Dermis blood vessel endothelial cell (primary cell): ENCODE measurements at regions not wholly inside any gene's neighbourhood (a gene's known extent, or its start where the extent isn't known, plus 50 kb on each side); places are given as distances from the start of the nearest gene placed in this dataset.

ENCODE experiments used
- DNase-seq: peaks from one replicate; pipeline ENCODE4 v3.0.0; 2010

- no peak for DNase-seq
Measured at GRCh38 chr16:86061721-86062120, 162.8 kb downstream of the IRF8 start.

GRCh38 chr16:86062271-86062965 lies 163.5 kb downstream of the IRF8 start:
- no peak for DNase-seq

GRCh38 chr16:86063760-86064405 lies 164.9 kb downstream of the IRF8 start:
- DNase-seq, result no peak

GRCh38 chr16:86064431-86065250 lies 165.7 kb downstream of the IRF8 start:
- no peak for DNase-seq

- DNase-seq, result no peak
Measured at GRCh38 chr16:86065711-86066110, 166.7 kb downstream of the IRF8 start.

GRCh38 chr16:86066811-86067210 lies 167.8 kb downstream of the IRF8 start:
- no peak for DNase-seq

GRCh38 chr16:86067516-86067915 lies 168.6 kb downstream of the IRF8 start:
- DNase-seq, result no peak

GRCh38 chr16:86067936-86068335 lies 169.0 kb downstream of the IRF8 start:
- DNase-seq, result no peak

- DNase-seq, result no peak
Measured at GRCh38 chr16:86068722-86069121, 169.8 kb downstream of the IRF8 start.

GRCh38 chr16:86069736-86070298 lies 170.9 kb downstream of the IRF8 start:
- DNase-seq, result no peak

- DNase-seq, result no peak
Measured at GRCh38 chr16:86070484-86070883, 171.5 kb downstream of the IRF8 start.

- DNase-seq, result no peak
Measured at GRCh38 chr16:86070971-86071370, 172.0 kb downstream of the IRF8 start.

GRCh38 chr16:86071611-86072240 lies 172.8 kb downstream of the IRF8 start:
- no peak for DNase-seq

- DNase-seq, result peak; percentile 87
Measured at GRCh38 chr16:86072328-86073102, 173.6 kb downstream of the IRF8 start.

- DNase-seq, result no peak
Measured at GRCh38 chr16:86073103-86073625, 174.2 kb downstream of the IRF8 start.

GRCh38 chr16:86073763-86074493 lies 175.0 kb downstream of the IRF8 start:
- DNase-seq, result no peak

- peak; percentile 46 for DNase-seq
Measured at GRCh38 chr16:86074651-86075487, 175.9 kb downstream of the IRF8 start.

- DNase-seq, result no peak
Measured at GRCh38 chr16:86075488-86075785, 176.5 kb downstream of the IRF8 start.

- DNase-seq, result no peak
Measured at GRCh38 chr16:86075839-86076440, 177.0 kb downstream of the IRF8 start.

- DNase-seq, result no peak
Measured at GRCh38 chr16:86076606-86077005, 177.6 kb downstream of the IRF8 start.
